SIG-M5 treated with dmso at 0.1 percent for 504 hours (cell line): ENCODE measurements at regions not wholly inside any gene's neighbourhood (a gene's known extent, or its start where the extent isn't known, plus 50 kb on each side); places are given as distances from the start of the nearest gene placed in this dataset.
"Not testable (repeated sequence)": the region's sequence is repeated elsewhere in the genome, so short reads cannot be mapped to it uniquely, and the experiment has no call there.

Experiments used
- DNase-seq: peaks from one replicate; lab custom pipeline; 2025; ENCODE audit not compliant: unreplicated experiment; lab: John Stamatoyannopoulos, UW

DNA sequence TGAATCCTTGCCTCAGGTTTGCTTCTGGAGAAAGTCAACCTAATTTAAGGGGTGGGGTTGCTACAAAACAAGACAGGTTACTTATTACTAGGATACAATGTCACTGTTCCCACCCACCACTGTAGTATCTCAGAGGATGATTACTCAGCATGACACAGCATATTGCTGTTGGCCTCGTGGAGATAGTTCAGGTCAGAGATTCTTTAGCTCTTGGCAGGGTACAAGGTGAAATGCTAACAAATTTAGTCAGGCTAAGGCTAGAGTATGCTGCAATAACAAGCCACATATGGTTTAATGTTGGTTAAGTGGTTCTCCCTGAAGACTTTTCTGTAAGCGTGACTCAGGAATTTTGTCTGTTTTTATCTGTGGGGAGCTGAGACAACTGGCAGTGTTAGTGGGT lies 161.8 kb downstream of the EDEM1 start:
- no peak for DNase-seq

DNA sequence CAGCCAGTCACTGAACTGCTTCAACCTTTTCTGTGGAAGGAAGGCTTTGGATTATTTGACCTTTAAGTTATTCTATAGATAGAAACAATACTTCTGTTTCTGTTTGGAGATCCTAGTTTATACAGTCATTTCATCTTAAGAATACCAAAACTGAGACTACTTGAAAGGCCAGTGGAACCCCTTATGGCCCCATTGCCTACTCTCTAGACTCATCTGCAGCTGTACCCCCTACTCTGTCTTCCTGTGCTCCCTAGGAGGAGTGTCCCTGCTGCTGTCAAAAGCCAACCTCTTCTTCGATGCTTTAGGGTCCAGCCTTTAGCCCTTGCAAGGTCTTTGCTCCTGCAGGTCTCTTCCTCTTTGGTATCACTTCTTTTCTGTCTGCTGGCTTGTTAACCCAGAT lies 169.6 kb downstream of the EDEM1 start:
- no peak for DNase-seq

DNA sequence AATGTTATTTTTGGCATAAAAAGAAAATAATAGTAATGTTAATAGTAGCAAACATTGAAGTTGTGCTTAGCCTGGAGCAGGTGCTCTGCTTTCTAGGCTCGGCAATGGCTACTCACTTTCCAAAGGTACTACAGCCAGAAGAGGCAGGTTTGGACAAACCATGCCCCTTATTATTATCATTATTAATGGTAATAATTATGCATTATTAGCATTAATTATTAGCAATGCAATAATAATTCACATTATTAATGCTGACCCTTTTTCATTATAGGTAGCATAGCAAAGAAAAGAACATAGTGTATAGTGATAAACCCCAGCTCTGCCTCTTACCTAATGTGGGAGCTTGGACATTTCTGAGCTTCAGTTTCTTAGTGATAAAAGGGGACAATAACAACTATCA lies 171.4 kb downstream of the EDEM1 start:
- DNase-seq: no peak

DNA sequence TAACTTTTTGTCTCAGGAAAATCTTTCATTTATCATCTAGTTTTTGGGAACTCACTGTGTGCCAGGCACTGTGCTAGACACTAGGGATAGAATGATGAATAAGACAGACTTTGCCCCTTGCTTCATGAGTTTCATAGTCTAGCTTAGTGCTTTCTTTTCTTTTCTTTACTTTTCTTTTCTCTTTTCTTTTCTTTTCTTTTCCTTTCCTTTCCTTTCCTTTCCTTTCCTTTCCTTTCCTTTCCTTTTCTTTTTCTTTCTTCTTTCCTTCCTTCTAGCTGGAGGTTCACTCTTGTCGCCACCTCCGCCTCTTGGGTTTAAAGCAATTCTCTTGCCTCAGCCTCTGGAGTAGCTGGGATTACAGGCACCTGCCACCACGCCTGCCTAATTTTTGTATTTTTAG lies 172.9 kb downstream of the EDEM1 start:
- no peak for DNase-seq

DNA sequence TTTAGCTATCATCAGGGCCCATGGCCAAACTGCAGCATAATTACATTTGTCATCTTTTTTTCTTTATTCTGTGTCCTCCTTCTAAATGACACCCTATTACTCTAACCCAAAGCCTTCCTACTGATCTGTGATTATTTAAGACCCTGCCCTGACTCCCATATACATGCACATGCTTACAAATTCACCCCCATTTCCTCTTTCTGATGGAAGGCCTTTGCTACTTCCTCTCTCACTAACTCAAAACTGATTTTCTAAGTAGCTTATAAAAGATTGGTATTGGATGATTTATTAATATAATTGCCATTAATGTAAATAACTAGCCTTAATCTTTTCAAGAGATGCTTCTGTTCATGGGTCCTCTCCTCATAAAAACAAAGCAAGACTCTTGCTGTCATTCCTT lies 179.2 kb downstream of the EDEM1 start:
- no peak for DNase-seq

DNA sequence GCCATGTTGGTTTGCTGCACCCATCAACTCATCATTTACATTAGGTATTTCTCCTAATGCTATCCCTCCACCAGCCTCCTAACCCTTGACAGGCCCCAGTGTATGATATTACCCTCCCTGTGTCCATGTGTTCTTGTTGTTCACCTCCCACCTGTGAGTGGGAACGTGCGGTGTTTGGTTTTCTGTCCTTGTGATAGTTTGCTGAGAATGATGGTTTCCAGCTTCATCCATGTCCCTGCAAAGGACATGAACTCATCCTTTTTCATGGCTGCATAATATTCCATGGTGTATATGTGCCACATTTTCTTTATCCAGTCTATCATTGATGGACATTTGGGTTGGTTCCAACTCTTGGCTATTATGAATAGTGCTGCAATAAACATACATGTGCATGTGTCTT lies 184.0 kb downstream of the EDEM1 start:
- not testable (repeated sequence) for DNase-seq

DNA sequence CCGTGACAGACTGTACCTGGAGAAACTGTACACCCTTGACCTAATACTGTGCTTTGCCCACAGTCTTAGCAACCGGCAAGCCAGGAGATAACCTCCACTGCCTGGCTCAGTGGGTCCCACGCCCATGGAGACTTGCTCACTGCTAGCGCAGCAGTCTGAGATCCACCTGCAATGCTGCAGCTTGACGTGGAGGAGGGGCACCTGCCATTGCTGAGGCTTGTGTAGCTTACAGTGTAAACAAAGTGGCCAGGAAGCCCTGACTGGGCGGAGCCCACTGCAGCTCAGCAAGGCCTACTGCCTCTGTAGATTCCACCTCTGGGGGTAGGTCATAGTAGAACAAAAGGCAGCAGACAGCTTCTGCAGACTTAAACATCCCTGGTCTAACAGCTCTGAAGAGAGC lies 189.3 kb downstream of the EDEM1 start:
- DNase-seq: no peak

DNA sequence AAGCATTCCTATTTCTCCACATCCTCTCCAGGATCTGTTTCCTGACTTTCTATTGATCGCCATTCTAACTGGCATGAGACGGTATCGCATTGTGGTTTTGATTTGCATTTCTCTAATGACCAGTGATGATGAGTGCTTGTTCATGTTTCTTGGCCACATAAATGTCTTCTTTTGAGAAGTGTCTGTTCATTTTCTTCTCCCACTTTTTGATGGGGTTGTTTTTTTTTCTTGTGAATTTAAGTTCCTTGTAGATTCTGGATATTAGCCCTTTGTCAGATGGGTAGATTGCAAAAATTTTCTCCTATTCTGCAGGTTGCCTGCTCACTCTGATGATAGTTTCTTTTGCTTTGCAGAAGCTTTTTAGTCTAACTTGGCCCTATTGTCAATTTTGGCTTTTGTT lies 191.8 kb downstream of the EDEM1 start:
- DNase-seq: not testable (repeated sequence)

DNA sequence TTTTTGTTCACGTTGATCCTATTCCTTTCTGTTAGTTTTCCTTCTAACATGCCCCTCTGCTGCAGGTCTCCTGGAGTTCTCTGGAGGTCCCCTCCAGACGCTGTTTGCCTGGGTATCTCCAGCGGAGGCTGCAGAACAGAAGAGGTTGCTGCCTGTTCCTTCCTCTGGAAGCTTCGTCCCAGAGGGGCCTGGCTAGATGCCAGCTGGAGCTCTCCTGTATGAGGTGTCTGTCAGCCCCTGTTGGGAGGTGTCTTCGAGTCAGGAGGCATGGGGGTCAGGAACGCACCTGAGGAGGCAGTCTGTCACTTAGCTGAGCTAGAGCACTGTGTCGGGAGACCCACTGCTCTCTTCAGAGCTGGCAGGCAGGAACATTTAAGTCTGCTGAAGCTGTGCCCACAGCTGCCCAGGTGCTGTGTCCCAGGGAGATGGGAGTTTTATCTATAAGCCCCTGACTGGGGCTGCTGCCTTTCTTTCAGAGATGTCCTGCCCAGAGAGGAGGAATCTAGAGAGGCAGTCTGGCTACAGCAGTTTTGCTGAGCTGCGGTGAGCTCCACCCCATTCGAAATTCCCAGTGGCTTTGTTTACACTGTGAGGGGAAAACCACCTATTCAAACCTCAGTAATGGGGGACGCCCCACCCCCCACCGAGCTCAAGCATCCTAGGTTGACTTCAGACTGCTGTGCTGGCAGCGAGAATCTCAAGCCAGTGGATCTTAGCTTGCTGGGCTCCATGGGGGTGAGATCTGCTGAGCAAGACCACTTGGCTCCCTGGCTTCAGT lies 196.2 kb downstream of the EDEM1 start:
- DNase-seq: not testable (repeated sequence)

DNA sequence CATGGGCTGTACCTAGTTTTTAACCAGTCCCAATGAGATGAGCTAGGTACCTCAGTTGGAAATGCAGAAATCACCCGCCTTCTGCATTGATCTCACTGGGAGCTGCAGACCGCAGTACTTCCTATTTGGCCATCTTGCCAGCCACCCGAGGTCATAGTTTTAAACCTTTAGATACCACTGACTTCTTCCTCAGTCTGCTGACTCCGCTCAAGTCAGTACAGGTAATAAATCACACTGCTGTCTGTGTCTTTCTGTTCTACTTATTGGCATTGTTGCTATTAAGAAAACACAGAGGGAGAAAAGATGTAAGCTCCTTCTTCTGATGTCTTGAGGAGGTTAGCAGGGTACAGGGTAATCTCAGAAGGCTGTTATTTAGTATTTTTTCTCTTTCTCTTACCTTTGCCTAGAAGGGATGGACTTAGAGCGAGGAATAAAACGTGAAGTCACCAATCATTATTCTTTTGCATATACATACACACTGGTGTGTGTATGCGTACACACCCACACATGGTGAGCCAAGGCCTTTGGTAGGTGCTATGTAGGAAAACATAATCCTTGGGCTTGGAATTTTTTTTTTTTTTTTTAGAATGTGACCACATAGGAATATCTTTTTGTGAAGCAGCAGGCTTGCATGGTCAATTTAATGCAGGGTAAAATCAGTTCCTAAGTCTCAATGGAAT lies 197.2 kb downstream of the EDEM1 start:
- no peak for DNase-seq

DNA sequence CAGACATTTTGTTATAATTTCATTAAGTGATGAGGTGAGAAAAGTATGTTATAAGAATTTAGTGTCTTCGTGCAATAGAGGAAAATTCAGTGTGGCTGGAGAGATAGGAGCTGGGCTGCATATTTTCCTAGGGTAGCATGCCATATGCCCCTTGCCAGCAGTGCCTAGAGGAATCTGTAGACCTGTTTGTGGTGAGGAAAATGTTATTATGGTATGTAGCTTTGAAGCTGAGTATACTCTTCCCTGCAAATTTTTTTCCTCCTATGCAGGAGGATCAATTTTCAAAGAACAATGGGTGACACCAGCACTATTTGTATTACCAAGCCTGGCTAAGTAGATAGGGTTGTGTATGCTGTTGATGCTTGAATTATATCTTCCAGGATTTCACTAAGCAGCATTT lies 200.6 kb downstream of the EDEM1 start:
- DNase-seq: no peak

DNA sequence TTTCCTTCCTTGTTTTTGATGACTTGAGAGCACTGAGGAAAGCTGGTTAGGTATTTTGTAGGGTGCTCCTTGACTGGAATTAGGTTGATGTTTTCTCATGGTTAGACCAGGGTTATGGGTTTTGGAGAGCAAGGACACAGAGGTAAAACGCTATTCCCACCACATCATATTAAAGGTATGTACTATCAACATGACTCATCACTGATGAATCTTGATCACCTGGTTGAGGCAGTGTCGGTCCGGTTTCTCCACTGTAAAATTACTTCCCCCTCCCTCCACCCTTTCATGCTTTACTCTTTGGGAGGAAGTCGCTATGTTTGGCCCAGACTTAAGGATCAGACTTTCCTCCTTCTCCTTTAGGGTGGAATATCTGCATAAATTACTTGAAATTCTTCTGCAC lies 201.6 kb downstream of the EDEM1 start:
- peak; percentile 38 for DNase-seq

DNA sequence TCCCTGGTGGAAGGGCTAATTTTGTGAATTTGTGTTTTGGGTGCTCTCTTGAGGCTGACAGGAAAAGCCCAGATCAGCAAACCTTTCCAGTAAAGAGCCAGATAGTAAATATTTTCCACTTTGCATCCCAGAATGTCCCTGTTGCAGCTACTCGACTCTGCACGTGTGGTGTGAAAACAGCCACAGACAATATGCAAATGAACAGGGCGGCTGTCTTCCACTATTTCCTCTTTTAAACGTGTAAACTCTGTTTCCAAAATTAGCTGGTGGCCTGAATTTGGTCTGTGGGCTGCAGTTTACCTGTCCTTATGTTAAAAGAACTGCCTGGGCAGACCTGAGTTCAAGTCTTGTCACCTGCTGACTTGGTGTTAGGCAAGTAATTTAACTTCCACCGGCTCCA lies 202.7 kb downstream of the EDEM1 start:
- no peak for DNase-seq

DNA sequence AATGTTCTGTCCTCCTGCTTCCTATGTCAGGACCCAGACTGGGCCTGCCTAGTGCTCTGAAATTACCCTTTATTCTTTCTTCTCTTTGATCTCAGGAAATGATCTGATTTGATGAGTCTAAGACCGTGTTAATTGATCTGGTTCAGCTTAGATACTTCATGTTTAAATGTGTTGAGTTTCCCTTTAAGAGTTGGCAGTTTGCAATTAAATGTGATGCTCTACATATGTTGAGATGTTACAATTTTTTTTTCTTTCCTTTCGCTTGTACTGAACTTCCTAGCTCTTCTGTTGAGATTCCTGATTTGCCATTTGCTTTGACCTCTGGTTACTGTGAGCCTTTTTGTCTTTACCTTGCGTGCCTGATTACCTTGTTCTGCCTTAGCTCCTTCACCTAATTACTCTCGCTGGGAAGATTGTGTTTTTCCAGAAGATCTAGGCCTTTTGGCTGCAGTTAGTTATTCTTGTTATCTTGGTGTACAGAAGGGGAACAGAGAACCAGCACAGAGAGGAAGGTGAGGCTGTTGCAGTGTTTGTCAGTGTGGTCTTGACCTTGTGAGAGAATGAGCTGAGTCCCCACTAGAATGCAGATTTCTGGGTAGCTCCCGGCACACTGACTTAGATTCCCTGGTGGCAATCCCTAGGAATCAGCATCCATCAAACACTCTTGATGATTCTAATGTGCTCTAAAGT lies 203.6 kb downstream of the EDEM1 start:
- no peak for DNase-seq

DNA sequence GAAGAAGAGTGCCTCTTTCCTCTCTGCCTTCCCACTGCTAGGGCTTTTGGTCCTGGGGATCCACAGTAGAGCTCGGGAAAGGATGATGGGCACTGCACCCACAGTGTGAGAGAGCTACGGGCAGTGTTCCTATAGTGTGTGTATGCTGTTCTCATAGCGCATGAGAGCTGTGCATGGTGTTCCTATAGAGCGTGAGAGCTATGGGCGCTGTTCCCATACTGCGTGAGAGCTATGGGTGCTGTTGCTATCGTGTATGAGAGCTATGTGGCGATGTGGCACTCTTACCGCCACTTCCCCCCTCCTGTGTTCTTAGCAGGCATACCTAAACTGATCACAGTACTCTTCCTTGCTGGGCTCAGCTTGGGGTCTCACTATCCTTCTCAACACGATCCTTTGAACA lies 213.5 kb downstream of the EDEM1 start:
- DNase-seq: no peak

DNA sequence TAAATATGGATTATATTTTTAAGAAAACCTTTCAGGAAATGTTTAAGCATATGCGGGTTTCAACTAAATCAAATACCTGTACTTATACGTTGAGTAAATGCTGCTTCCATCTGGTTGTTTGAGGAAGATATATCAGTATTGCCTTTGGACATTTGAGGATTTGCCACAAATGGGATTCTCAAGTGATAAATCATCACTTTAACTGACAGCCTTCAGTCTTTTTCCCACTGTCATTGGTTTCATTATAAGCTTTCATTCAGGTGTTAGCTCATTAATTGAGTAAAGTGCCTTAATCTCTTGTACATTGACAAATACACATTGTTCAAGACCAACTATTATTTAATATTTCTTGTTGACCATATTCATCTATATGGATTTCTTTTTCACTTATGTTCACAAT lies 217.2 kb downstream of the EDEM1 start:
- DNase-seq: no peak

DNA sequence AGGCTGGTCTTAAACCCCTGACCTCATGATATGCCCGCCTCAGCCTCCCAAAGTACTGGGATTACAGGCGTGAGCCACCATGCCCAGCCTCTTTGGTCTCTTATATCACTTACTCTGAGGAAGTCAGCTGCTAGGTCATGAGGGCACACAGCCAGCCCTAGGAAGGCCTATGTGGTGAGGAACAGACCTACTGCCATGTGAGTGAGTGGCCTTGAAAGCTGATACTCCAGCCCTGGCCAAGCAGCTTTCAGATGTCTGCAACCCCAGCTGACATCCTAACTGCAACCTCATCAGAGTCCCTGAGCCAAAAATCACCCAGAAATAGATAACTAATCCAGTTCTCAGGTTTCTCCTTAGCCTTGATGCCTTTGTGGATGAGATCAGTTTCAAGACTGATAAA lies 224.3 kb downstream of the EDEM1 start:
- no peak for DNase-seq

DNA sequence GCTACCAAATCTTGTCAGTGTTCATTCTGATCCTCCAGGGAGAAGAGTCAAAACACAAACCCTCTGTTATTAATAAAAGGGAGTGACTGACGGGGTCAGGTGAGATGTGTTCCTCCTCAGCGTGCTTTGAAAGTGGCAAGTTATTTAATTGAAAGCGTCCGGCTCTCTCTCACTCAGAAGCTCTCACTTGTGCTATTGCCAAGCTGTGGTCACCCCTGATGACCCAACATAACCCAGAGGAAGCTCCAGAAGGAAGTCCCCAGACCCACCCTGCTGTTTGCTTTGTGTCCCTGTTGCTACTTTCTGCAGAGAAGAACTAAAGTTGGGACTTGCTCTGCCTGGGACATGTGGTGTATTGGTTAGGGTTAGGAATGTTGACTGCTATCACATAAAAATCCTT lies 235.6 kb downstream of the EDEM1 start:
- DNase-seq: no peak

DNA sequence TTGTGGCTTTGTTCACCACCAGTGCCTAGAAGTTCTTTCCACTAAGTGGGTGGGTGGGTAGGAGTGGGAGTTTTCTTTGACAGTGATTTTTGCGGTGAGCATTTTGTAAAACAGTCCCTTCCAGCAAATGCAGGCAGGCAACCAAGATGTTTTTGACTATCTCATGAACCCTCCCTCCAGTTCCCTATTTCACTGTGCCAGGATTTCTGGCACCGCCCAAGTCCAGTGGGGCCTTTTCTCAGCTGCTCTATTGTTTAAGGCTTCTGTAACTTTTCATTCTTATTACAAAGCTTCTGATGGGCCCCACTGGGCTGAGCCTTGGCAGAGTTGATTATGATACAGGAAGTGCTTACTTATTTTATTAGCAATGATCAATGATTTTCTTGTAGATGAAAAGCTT lies 236.0 kb downstream of the EDEM1 start:
- peak; percentile 9 for DNase-seq

DNA sequence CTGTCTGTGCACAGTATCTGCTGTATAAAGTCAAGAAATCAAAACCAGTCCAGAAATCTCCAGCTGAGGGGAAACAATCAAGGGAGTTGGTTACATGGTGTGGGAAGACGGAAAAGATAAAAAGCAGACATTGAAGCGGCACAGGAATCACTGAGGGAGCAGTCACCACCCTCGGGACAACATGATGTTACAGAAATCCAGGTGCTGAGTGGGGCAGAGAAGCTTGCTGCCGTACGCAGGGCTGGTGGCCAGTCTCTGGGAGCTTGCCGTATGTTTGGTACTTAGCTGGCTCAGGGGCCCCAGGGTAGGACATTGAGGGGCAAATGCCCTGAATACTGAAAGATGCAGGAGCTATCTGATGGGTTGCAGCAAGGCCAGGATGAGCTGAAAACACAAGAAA lies 237.9 kb downstream of the EDEM1 start:
- no peak for DNase-seq

DNA sequence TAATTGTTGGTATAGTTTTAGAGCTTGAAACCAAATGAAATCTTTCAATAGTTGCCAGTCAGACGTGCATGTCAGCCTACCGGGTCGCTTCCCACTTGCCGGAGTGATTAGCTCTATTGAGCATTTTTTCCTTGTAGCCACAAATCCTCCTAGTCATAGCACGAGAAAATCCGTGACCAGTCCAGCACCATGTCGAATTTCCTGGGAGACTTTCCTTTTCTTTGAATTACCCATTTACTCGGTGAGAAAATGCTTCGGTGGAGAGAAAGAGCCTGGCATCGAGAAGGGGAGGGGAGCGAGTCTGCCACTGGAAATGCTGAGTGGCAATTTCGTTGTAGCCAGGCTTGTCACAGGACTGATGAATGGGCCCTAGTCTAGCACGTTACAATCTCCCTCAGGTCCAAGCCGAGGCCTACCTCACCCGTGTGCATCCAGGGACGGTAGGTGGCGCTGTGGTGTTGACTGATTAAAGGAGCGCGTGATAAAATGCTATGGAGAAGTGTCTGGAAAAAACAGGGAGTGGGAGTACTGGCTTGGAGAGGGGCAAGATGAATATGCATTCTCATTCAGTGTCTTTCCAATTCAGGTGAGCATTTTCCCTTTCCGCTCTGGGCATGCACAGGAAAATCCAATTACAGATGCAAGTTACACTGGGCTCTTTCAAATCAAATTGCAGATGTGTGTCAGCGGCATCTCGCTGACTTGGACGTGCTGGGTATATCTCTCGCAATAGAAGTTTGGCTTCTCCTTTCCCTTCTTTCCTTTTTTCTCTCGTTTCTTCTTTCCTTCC lies 238.8 kb downstream of the EDEM1 start:
- peak; percentile 73 for DNase-seq
